Anterior cingulate cortex (tissue), 58 donors: ENCODE measurements at regions not wholly inside any gene's neighbourhood (a gene's known extent, or its start where the extent isn't known, plus 50 kb on each side); places are given as distances from the start of the nearest gene placed in this dataset.
"Not testable (repeated sequence)": the region's sequence is repeated elsewhere in the genome, so short reads cannot be mapped to it uniquely, and the experiment has no call there.

Experiments used
- DNase-seq, 58 donors: peaks; one replicate each; lab custom pipeline; 2025; lab: John Stamatoyannopoulos, UW

GRCh38 chr2:43149482-43150107 is 76.8 kb downstream of the ZFP36L2 start:
- peak in 5 of 58 donors; percentile 10 to 42 (median 28) for DNase-seq

GRCh38 chr2:43146083-43146482 is 80.3 kb downstream of the ZFP36L2 start:
- no peak for DNase-seq

GRCh38 chr2:43144263-43144662 is 82.1 kb downstream of the ZFP36L2 start:
- no peak for DNase-seq

GRCh38 chr2:43143756-43144155 is 82.7 kb downstream of the ZFP36L2 start:
- DNase-seq, result no peak

- no peak for DNase-seq
Measured at GRCh38 chr2:43142921-43143438, 83.4 kb downstream of the ZFP36L2 start.

GRCh38 chr2:43141636-43142151 is 84.7 kb downstream of the ZFP36L2 start:
- not testable (repeated sequence) for DNase-seq

GRCh38 chr2:43139996-43140621 is 86.3 kb downstream of the ZFP36L2 start:
- no peak for DNase-seq

- no peak for DNase-seq
Measured at GRCh38 chr2:43139501-43139900, 86.9 kb downstream of the ZFP36L2 start.

GRCh38 chr2:43138441-43138840 is 88.0 kb downstream of the ZFP36L2 start:
- DNase-seq, result no peak

- DNase-seq, result peak in 1 of 58 donors; percentile 13
Measured at GRCh38 chr2:43136876-43137275, 89.5 kb downstream of the ZFP36L2 start.

GRCh38 chr2:43136011-43136799 is 90.2 kb downstream of the ZFP36L2 start:
- DNase-seq, result no peak

GRCh38 chr2:43135583-43135982 is 90.8 kb downstream of the ZFP36L2 start:
- DNase-seq, result no peak

- no peak for DNase-seq
Measured at GRCh38 chr2:43134571-43134889, 91.9 kb downstream of the ZFP36L2 start.

GRCh38 chr2:43133708-43134570 is 92.5 kb downstream of the ZFP36L2 start:
- peak in 34 of 58 donors; percentile 17 to 74 (median 46) for DNase-seq

- no peak for DNase-seq
Measured at GRCh38 chr2:43133336-43133707, 93.1 kb downstream of the ZFP36L2 start.

GRCh38 chr2:43132683-43133301 is 93.6 kb downstream of the ZFP36L2 start:
- peak in 2 of 58 donors; percentile 12 to 29 for DNase-seq

GRCh38 chr2:43131890-43132682 is 94.3 kb downstream of the ZFP36L2 start:
- no peak for DNase-seq

GRCh38 chr2:43131051-43131889 is 95.1 kb downstream of the ZFP36L2 start:
- peak in 24 of 58 donors; percentile 15 to 71 (median 37) for DNase-seq
